NOMO-1 treated with dmso at 0.1 percent for 144 hours (cell line): ENCODE measurements at regions not wholly inside any gene's neighbourhood (a gene's known extent, or its start where the extent isn't known, plus 50 kb on each side); places are given as distances from the start of the nearest gene placed in this dataset.

ENCODE experiments used
- DNase-seq: peaks from one replicate; lab custom pipeline; 2025; ENCODE audit not compliant: unreplicated experiment; lab: John Stamatoyannopoulos, UW

DNA sequence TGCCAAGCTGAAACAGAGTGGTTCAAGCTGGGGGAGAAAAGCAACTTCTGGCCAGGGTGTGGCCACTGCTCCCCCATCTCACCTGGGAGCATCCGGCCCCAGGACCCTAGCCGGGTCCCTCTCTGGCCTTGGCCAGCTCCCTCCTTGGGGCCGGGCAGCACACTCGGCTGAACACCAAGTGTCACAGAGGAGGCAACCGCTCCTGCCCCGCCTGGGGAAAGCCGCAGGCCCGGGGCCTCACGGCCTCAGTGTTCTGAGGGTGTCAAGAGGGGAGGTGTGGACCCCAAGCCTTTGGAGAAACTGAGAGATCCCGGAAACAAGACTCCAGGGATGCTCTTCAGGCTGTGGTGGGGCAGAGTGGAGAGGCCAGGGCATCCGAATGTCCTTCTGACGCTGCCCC is 88.4 kb downstream of the ENGASE start:
- no peak for DNase-seq

DNA sequence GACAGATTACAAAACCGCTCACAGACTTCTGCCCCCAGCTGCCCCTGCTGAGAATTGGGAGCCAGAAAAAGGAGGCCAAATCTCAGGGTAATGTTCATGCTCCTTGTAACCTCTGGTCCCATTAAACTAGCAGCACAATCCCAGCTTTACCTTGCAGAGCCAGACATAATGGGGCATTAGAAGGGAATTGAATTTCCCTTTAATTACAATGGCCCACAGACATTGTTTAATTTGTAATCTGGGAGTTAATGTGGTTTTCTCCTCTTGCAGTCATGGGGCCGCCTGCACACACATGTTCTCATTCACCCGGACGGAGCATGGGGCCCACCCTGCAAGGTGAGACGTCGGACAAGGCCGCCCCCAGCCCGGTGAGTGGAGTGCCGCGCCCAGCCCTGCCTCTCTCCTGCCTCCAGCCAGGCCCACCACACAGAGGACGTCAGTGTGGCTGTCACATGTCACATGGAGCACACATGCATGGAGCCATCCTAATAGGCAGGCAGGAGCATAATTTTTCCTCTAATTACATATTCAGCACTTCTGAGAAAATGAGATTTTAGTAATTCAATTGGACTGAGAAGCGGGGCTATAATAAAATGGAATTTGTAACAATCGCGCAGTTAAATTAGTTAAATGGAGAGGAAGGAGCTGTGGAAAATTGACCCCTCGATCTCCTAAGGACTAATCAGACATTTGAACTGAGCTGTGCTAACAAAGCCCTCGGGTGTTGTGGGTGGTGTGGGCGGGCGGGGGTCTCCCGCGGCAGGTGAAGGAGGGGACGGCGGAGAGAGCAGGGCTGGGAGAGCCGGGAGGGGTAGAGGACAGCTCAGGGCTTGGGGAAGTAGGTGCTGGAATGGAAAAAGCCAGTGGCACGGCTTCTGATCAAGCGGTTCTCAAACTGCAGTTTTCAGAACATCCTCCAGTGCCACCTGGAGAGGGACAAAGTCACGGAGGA is 87.7 kb downstream of the ENGASE start:
- no peak for DNase-seq

DNA sequence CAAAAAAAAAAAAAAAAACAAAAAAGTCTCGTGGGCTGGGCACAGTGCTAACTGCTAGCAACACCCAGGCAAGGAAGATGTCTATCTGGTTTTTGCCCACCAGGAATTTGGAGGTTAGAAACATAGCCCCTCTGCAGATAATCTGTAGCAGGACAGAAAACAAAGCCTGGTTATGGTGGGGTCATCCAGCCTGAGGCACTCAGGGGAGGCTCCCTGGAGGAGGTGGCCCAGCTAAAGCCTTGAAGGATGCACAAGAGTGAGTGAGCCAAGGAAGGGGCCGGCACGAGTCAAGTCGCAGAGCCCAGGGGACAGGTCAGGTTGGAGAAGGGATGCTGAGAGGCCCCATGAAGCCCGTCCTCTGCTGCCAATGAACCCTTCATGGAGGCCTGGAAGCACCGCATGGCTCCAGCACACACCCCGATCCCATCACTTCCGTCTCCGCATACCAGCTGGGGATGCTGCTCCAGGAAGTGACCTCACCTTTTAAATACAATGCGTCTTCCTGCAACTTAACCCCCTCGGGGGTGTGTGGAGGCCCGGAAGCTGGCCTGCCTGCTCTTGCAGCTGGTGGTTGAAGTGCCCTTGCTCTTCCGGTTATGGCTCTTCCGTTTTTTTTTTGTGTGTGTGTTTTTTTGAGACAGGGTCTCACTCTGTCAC is 86.5 kb downstream of the ENGASE start:
- no peak for DNase-seq

DNA sequence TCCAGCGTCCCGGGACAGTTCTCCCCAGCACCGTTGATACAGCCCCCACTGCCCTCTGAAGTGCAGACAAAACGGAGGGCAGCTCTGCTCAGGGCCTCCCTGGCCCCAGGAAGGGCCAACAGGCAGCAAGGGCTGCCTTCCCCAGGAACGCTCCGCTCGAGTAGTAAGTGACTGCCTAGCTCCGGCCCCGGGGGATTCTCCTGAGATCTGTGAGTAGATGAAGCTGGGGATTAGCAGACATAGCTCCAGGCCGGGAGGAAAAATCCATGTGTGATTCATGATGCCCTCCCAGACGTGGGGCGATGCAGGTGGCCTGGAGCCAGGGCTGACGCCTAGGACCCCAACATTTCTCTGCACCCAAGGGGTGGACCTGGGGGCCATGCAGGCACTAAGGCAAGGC is 85.3 kb downstream of the ENGASE start:
- no peak for DNase-seq

DNA sequence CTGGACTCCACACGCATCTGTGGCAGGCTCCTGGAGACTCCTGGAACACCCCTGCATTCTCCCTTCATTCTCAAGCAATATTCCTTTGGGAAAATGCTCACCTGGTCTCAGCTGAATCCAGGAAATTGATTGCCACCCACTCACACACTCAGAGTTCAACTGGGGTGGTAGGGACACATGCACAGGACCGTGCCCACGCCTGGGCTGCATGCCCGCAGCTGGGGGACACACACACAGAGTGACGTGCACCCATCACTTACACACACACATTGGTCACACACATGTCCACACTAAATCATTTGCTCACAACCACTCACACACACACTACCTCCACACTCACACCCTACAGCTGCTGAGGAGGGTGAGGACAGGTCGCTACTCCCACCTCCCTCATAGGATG is 84.8 kb downstream of the ENGASE start:
- no peak for DNase-seq

DNA sequence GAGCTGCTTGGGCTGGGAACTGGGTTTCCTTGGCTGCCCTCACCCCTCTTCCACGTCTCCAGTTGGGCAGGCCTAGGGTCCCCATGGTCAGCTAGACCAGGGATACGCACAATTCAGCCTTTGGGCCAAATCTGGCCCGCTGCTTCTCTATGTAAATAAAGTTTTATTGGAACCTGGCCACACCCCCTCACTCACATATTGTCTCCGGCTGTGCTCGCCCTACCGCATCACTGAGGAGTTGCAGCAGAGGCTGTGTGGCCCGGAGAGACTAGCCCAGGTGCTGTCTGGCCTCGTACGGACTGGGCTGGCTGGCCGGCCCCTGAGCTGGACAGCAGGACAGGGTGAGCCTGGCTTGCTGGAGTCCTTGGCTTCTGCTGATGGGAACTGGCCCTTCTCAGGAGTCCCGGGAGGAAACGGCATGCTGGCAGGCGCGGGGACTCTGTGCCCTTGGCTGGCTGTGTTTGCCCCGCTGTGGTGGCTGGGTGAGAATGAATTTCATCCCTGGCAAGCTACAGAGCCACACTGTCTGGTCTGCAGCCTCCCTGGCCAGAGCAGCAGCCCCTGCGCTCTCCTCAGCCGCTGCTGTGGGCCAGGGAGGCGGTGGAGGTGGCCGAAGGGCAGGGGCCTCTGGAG is 82.0 kb downstream of the ENGASE start:
- no peak for DNase-seq

DNA sequence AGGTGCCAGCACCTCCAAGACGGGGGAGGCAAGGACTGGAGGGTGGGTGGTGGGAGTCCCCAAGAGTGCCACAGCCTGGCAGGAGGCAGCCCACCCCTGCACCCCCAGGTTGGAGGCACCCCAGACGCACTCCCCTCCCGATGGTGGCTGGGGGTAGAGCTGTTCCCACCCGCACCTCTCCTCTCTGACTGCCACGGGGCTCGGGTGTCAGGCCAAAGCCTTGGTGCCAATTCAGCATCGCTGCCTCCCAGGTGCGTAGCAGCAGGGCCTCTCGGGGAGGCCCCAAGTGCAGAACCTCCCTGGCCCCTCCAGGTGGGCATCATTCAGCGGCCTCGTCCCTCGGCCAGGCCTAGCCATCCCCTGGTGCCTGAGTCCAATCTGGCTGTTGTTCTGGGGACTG is 81.1 kb downstream of the ENGASE start:
- no peak for DNase-seq

DNA sequence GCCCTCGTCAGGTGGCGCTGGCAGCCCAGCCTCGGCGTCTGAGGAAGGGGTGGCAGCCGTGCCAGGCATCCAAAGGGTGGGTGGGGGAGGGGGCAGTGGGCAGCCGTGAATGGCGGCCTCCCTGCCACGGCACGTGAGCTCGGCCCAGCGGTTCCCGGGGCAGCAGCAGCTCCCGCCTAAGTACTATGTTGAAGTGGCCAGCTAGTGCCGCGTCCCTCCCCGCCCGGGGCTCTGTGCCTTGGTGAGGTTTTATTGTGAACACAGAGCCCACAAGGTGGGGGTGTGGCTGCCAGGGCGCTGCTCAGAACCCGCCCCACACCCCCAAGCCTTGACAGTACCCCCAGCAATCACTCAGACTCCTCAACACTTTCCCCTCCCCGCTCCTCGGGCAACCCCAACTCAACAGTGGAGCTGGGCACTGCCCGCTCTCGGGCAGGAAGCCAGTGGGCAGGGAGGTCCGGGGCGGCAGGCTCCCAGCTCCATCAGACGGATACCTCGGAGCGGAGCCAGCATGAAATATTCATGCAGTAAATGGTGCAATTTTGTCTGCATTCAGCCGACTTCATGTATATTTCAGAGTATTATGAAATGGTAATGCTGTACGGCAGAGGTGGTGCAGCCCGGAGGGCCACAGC is 80.4 kb downstream of the ENGASE start:
- DNase-seq = no peak

DNA sequence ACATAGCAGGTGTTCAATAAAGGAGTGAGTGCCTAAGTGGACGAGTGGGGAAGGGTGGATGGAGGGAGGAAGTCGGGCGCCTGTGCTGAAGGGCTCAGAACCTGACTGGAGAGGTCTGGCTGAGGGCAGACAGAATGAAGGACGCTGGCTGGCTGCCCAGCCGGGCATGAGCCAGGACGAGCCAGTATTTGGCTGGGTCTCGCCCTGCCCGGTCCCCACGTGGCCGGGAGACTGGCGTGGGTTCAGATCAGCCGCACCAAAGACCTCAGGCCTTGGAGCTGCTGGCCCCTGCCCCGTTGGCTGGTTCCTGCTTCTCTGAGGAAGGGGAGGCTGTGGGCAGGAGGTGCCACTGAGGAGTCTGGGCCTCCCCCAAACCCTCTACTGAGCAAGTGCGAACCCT is 79.8 kb downstream of the ENGASE start:
- no peak for DNase-seq

DNA sequence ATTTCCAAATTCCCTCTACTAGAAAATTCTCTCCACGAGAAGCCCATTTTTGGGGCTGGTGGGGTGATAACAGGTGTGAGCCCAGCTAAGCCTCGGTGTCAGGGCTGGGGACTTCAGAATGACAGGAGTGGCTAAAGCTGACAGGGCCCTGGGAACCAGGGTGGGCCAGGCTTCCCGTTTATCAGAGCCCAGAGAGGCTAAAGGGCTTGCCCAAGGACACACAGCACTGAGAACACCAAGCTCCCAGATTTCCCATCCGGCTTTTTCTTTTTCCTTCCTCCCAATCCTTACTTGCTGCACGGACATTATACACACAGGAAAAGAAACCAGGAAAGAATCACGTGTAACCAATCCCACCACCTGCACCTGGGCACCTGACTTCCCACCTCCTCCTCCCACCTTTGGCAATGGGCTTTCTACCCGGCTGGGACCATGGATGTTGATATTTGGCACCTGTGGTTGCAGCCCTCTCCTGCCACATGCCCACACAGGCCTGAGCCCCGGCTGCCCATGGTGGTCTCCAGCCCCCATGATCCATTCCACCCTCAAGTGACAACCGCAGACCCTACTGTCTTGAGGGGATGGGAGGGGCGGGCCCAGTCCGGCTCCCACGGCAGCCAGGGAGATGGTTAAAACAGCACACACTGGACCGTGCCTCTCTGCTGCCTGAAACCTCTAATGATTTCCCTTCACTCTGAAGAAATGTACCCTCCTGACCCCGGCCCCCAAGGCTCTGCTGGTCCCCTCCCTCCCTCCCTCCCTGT is 78.9 kb downstream of the ENGASE start:
- DNase-seq = no peak

DNA sequence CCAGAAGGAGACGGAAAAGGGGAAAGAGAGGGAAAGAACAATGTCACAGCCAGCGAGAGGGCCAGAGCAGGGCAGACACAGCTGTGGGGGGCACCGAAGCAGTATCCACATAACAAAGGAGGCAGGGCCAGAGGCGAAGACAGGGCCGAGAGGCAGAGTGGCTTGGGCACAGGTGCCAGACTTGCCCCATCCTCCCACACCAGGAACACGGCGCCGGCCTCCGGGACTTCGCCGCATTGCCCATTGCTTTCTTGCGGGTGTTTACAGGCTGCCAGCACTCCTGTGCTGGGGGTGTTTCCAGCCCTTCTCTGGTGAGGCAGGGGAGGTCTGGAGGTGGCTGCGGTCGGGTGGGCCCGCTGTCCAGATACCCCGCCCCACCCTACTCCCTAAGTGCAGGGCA is 78.0 kb downstream of the ENGASE start:
- DNase-seq = no peak

DNA sequence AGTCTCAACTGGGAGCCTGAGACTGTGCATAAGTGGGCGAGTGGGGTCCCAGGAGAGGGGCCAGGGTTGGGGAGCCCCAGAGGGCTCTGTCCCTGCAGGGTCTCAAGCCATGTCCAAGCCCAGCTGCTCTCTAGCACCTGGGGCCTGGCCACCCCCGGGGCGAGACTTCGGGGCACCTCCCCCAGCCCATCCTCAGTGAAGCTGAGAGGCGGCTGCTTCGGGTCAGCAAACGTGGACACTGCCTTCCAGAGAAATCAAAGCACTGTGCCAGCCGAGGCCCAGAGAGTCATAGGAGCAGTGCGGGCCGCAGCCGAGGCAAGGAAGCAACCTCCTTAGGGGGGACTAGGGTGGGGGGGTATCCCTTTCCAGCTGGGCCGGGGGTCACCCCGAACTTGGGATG is 77.5 kb downstream of the ENGASE start:
- DNase-seq = no peak

DNA sequence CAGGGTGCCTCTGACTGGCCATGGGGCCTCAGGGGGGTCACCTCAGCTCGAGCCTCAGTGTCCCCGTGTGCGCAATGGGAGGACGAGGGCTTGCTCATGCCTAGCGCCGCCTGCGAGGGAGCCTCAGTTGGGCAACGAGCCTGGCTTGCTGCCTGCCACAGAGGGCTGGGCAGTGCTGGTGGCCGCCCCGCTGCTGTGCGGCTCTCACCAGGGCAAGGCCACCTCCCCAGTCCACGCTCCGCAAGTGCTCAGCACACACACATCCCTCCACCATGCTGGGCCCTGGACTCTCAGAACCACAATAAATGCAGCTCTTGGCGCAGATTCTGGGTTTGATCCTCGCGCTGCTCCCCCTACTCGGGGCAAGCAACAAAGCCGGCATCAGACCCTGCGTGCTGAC is 76.2 kb downstream of the ENGASE start:
- no peak for DNase-seq

DNA sequence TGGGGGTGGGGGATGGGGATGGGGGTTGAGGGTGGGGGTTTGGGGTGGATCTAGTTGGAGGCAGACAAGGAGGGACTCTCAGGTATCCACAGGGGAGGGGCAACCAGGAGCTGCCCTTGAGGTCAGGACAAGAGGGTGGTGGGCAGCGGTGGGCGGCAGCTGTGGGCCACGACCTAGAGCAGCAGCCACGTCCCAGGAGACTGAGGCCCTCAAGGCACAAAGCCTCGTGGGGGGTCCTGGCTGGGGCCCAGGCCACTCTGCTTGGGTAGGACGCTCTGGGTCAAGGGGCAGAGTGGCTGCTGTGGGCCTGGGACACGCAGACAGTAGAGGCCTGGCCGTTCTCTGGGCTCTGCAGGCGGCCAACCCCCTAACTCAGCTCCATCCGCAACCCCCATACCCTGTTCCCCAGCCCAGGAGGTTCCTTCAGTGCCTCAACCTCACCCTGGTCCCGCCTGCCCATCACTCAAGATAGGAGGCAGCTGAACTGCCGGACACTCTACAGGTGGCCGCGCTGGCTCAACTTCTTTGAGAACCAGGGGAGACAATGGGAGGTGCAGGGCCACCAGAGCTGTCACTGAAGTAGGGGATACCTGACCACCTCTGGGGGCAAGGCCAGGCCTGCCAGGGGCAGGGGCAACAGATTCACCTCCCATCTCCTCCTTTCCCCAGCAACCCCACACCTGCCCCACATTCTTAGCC is 75.6 kb downstream of the ENGASE start:
- DNase-seq = no peak

DNA sequence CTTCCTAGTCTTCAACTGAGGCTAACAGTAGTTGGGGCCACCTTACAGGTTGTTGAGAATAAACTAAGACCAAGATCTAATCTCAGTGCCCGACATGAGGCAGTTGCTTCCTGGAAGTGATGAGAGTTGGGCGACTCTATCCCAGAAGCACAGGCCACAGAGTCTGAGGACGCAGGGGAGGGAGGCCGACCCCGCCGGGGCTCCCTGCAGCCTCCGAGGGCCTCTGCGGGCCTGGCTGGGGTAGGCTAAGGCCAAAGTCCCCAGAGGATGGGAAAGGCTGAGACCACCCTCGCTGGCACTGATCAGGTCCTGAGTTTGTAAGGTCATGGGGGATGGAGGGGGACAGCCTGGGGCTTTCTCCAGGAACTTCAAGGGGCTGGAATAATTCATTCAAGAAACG is 74.0 kb downstream of the ENGASE start:
- DNase-seq = no peak

DNA sequence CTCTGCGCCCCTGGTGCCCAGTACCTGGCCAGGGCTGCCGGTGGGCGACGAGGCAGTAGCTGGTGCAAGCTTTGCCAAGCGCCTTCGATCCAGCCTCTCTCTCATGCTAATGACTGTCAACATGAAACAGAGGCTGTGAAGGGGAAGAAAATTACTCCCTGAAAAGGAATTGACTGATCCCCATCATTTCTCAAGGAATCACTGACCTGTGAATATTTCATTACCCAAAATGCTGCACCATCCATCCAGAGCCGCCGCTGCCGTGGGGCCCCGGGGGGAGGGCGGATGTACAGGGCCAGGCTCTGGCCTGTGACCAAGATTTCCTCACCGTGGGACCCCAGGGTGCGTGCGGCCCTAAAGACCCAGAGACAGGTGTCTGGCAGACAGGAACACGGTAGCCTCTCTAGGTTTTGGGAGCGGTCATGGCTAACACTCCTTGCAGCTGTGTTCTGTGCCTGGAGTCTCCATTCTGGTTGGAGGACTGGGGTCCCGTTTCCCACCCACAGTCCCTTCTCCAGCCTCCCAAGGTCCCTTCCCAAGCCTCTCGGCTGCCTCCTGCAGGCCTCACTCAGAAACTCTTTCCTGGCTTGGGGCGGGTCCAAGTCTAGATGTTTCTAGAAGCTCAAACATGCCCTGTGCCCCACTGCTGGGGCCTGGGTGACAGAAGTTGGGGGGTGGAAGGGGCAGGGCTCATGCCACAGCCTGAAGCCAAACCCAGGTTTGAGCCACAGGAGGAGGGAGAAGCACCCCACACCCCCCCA is 73.3 kb downstream of the ENGASE start:
- no peak for DNase-seq

DNA sequence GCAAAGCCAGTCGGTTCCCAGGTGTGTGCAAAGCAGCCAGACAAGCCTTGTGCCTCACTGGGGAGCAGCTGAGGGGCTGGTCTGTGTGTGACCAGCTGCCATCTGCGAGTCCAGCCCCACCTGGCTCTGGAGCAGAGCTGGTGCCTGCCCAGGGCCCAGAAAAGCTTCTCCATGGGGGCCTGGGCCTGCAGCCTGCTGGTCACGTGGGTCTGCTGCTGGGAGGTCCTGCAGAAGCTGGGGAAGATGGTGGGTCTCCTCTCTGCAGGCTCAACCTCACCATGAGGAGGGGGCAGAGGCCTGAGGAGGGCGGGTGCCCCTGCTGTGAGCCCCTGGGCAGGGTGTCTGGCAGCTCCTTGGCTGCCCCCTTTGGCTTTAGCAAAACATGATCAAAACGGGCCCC is 71.9 kb downstream of the ENGASE start:
- DNase-seq = no peak

DNA sequence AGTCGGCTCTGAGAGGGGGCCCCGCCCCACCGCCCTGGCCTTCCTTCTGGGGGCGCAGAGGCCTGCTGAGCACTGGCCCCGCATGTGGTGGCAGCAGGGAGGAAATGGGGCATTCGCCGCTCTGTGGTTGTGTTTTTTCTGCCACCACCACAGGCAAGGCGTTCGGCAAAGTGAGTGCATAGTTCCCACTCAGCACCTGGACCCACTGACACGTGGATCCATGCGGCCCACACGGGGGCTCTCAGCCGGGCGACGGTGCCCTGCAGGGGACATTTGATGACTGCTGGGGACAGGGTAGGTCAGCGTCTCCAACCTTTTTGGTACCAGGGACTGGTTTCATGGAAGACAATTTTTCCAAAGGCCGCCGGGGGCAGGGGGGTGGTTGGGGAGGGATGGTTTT is 70.9 kb downstream of the ENGASE start:
- no peak for DNase-seq

DNA sequence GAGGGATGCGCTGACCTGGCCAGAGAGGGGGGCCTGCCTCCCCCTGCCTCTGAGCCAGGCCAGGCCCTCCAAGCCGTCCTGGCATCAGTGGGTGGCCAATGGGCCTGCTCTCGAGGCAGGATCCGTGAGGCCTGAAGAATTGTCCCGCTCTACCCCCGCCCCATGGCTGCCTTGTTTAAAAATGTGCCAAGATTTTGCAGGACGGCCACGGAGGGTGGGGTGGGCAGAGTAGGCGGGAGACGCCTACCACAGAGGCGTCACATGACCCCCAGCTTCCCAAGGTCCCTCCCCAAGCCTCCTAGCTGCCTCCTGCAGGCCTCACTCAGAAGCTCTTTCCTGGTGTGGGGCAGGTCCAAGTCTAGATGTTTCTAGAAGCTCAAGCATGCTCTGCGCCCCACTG is 69.5 kb downstream of the ENGASE start:
- DNase-seq = no peak

DNA sequence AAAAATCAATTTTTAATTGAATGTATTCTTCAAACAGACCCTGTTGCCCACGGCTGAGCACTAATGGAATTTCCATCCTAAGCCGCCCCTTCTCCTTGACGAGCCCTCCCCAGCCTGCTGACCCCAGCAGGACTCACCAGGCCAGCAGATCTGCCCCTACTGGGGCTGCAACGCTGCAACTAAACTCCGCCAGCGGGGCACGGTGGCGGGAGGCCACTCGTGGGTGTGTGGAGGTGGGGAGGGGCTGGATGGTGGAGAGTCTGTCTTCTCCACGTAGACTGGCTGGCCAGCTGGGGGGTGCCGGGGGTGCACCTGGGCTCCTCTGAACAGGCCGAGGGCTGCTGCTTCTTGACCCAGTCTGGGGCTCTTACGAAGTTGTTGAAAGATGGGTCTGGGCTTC is 67.8 kb downstream of the ENGASE start:
- no peak for DNase-seq
